GM12875 (cell line): ENCODE measurements at regions not wholly inside any gene's neighbourhood (a gene's known extent, or its start where the extent isn't known, plus 50 kb on each side); places are given as distances from the start of the nearest gene placed in this dataset.

Experiments
- H3K4me3 ChIP-seq: one replicate; pipeline ENCODE4 v1.5.1; 2011; ENCODE audit warnings: low read depth, low read length, control low read depth
- CTCF ChIP-seq: IDR thresholded peaks from 2 replicates; pipeline ENCODE4 v1.5.1; 2011; ENCODE audit warnings: low read depth, mild to moderate bottlenecking, control low read depth, inconsistent platforms, low read length, moderate library complexity, borderline replicate concordance; ENCODE audit not compliant: insufficient read depth

GRCh38 chr2:8574196-8575037, 107.4 kb upstream of the ID2 start:
- H3K4me3 ChIP-seq, result no peak overlapping the region
- TF ChIP-seq CTCF, result no peak

GRCh38 chr2:8575038-8575833, 106.6 kb upstream of the ID2 start:
- TF ChIP-seq CTCF, result no peak
- peak overlapping the region; percentile 18 for H3K4me3 ChIP-seq

GRCh38 chr2:8575834-8576423, 105.9 kb upstream of the ID2 start:
- H3K4me3 ChIP-seq, result no peak overlapping the region
- TF ChIP-seq CTCF, result no peak

- TF ChIP-seq CTCF, result no peak
- no peak overlapping the region for H3K4me3 ChIP-seq
Observed at GRCh38 chr2:8576525-8577167, 105.2 kb upstream of the ID2 start.

GRCh38 chr2:8577573-8577972, 104.3 kb upstream of the ID2 start:
- no peak for TF ChIP-seq CTCF
- H3K4me3 ChIP-seq, result no peak overlapping the region

GRCh38 chr2:8578335-8579244, 103.3 kb upstream of the ID2 start:
- no peak for TF ChIP-seq CTCF
- H3K4me3 ChIP-seq, result no peak overlapping the region
